ENCODE measurements at regions not wholly inside any gene's neighbourhood (a gene's known extent, or its start where the extent isn't known, plus 50 kb on each side); places are given as distances from the start of the nearest gene placed in this dataset.

DNA sequence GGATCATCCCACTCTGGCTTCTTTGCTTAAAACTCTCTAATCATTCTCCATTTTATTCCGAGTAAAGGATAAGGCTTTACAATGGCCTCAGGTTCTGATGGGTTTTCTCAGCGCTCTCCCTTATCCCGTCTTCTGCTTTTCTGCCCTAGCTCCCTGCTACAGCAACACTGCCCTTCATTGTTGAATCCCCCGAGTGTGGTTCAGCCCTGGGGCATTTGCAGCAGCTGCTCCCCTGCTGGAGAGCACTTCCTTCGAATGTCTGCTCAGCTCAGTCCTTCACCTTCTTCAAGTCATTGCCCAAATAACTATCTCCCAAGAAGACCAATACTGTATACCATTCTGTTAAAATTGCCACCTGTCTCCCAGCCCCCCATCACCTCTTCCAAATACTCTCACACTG, 111.8 kb downstream of the TBXT start:
- no peak for DNase-seq (ENCODE audit: low read depth)
- no peak overlapping the region for H3K4me3 ChIP-seq (ENCODE audit: low read depth, low read length)

DNA sequence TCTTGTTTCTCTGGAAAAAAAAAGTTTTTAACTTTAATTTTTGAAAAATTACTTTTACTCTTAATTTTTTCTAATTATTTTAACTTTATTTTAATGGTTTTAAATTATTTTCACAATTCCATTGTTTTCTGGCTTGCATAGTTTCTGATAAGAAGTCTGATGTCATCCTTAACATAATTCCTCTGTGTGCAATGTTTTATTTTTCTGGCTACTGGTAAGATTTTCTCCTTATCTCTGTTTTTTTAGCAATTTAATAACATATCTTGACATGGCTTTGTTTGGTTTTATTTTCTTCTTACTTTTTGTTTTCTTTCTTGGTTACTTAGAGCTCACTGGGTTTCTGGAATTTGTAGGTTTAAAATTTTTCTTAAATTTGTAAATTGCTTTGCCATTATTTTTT, 114.8 kb downstream of the TBXT start:
- DNase-seq (ENCODE audit: low read depth), result no peak
- H3K4me3 ChIP-seq (ENCODE audit: low read depth, low read length), result no peak overlapping the region

DNA sequence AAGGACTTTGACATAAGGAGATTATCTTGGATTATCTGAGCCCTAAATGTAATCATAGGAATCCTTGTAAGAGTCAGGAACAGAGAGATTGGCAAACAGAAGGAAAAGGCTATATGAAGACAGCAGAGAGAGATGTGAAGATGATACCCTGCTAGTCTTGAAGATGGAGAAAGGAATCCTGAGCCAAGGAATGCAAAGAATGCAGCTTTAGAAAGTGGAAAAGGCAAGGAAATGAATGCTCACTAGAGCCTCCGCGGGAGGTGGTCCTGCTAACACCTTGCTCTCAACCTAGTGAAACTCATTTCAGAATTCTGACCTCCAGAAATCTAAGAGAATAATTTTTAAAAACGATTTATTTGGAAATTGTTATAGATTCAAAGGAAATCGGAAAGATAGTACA, 117.1 kb downstream of the TBXT start:
- no peak for DNase-seq (ENCODE audit: low read depth)
- H3K4me3 ChIP-seq (ENCODE audit: low read depth, low read length), result no peak overlapping the region

DNA sequence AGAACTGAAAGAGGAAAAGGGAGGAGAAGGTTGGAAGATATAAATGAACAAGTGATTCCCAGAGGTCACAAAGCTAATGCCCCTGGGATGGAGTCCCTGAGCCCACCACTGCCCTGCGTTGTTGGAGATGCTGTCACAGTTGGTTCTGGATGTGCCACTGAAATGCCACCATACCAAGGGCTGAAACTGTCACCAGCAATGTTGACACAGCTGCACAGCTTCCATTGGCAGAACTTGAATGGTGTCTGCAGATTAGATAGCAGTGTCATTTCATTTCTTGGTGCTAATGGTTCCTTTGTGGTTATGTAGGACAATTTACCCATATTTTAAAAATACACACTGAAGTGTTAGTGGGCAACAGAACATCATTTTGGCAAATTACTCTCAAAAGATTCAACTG, 120.7 kb downstream of the TBXT start:
- DNase-seq (ENCODE audit: low read depth), result no peak
- no peak overlapping the region for H3K4me3 ChIP-seq (ENCODE audit: low read depth, low read length)

DNA sequence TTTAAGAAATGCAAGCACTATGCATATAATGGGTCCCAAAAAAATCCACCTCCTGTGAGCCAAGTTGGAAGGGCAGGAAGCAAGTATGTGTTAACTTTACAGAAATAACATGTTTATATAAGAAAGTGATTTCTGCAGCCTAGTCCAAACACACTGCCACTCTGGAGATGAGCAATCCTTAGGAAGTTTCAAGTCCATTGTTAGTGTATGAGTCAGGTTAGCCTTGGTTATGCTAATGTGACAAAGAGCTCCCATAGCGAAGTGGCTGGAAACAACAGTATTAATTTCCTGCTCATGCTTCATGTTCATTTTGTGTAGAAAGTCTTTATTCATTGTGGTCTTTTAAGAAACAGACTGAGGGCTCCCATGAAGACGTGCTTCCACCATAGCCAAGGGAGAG, 121.4 kb downstream of the TBXT start:
- H3K4me3 ChIP-seq (ENCODE audit: low read depth, low read length), result no peak overlapping the region
- peak; percentile 73 for DNase-seq (ENCODE audit: low read depth)

DNA sequence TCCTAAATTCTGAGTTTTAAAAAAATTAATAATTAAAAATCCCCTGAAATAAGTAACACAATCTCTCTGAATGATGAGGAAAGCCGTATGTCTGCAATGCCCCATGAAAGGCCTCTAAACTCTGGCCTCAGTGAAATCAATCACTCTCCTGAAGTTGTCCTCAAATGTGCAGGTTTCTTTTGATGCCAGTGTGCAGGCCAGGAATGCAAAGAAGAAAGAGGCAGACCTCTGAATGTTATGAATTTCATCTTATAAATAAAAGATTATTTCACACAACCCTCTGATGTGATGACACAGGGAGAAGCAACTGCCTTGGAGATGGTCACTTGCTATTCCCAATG, 121.8 kb downstream of the TBXT start:
- no peak overlapping the region for H3K4me3 ChIP-seq (ENCODE audit: low read depth, low read length)
- no peak for DNase-seq (ENCODE audit: low read depth)

DNA sequence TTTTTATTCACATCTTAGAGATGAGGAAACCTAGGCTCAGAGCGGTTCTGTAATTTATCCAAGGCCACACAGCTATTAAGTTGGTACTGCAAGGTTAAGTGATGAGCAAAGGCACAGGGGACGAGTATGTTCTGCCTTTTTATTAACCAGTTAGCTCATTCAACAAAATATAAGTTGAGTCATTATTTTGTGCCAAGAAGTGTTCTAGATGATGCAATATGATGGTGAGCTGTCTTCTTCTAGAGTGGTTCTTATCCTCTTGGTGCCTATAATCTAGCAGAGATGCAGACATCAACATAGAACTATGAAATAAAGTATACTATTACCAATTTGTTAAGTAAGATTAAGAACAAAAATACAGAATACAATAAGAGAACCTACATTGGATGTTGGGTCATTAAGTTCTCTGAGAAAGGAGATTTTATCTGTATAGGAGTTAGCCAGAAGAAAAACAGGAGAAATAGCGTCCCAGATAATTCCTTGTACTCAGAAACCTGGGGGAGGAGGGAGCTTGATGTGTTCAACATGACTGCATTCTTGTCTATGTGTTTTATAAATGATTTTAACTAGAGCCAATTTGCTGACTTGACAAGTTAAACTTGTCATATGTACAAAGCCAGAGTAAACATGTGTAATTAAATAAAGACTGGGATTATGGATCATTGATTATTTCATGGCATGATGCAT, 122.3 kb downstream of the TBXT start:
- H3K4me3 ChIP-seq (ENCODE audit: low read depth, low read length), result no peak overlapping the region
- DNase-seq (ENCODE audit: low read depth), result no peak

DNA sequence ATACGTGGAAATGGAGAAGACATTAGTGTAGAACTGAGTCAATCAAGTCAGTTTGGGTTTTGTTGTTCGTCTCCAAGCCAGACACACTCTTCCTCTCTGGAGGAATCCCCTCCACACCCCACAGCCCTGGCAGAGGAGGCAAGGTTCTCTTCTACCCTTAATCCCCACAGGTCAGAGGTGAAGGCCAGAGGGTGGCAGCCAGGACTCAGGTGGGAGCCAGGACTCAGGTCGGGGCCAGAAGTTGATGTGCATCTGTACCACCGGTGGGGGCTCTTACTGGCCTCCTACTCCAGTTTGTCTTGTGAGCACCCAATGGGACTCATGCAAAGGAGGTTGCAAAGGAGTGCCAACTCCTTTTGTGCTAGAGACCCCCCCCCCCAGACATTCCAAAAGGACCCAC, 126.4 kb downstream of the TBXT start:
- DNase-seq (ENCODE audit: low read depth), result no peak
- H3K4me3 ChIP-seq (ENCODE audit: low read depth, low read length), result no peak overlapping the region

DNA sequence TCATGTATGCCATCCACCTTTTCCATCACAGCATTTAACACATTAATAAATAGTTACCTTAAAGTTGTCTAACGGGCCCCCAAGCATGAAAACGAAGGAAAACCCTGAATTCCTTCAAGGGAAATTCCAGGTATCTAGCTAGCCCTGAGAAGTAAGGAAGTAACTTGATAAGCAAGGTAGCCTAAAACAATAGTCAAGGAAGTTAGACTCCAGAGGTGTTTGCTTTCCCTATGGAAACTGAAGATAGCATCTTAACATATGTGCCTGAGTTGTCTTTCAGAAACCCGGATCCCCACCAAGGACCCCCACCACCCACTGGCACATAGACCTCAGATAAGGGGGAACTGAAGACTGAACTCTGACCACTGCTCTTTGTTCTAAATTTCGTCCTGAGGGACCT, 127.4 kb downstream of the TBXT start:
- H3K4me3 ChIP-seq (ENCODE audit: low read depth, low read length), result no peak overlapping the region
- no peak for DNase-seq (ENCODE audit: low read depth)

DNA sequence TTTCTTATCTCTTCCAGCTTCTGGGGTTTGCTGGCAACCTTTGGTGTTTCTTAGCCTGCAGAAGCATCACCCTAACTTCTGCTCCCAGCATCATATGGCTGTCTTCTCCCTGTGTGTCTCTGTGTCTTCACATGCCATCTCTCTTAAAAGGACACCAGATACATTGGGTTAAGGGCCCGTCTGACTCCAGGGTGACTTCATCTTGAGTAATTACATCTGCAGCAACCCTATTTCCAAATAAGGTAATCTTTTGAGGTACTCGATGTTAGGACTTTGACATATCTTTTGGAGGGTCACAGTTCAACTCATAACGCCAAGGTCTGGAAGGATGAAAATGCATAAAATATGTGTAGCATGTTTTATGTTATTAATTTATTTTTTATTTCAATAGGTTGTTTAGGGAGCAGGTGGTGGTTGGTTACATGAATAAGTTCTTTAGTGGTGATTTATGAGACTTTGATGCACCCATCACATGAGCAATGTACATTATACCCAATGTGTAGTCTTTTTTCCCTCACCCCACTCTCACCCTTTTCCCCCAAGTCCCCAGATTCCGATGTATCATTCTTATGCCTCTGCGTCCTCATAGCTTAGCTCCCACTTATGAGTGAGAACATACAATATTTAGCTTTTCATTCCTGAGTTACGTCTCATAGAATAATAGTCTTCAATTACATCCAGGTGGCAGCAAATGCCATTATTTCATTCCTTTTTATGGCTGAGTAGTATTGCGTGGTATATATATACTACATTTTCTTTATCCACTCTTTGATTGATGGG, 131.1 kb downstream of the TBXT start:
- no peak for DNase-seq (ENCODE audit: low read depth)
- no peak overlapping the region for H3K4me3 ChIP-seq (ENCODE audit: low read depth, low read length)

DNA sequence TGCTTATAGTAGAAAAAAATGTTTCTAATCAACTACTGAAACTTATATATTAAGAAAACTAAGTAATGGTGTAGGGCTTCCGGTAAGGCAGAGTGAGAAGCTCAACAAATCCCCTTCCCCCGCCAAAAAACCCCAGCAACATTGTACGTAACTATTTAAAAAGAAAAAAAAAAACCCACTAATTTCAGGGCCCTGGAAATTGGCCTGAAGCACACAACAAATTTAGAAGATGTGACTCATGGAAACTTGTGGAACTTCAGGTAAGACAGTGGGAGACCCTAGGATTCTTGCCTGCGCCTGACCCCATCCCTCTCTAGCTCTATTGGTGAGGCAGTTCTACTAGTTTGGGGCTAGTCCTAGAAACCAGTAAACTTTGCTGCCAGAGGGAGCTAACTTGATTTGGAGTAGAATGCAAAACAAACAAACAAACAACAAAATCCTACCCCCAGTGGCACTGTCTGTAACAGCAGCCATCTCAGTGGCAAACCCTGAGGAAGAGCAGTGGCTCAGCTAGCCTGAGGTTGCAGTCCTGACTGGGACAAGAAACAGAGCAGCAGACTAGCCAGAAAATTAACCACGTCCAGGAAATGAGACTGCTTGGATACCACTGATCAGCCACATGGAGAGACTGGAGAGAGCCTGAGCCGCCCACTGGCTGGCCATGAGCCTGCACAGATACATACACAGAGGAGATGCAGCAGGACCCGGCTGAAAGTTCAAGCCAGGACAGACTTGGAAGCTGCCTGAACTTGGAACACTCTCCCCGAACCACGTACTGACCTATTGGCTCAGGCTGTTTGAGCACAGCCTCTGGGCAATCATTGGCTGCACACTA, 135.1 kb downstream of the TBXT start:
- peak; percentile 88 for DNase-seq (ENCODE audit: low read depth)
- no peak overlapping the region for H3K4me3 ChIP-seq (ENCODE audit: low read depth, low read length)

DNA sequence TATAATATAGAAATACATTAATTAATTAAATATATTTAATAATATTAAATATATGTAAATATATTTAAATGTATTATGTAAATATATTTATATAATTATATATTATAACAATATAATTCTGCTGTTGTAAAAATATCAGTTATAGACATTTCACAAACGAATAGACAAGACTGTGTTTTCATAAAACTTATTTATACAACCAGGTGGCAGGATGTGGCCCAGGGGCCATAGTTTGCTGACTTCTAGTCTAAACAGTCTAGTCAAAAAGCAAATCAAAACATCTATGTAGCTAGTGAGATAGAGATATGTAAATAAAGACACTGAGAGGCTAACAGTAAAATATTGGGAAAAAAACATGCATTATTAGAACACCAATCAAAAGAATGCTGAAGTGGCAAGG, 136.4 kb downstream of the TBXT start:
- no peak for DNase-seq (ENCODE audit: low read depth)
- no peak overlapping the region for H3K4me3 ChIP-seq (ENCODE audit: low read depth, low read length)

DNA sequence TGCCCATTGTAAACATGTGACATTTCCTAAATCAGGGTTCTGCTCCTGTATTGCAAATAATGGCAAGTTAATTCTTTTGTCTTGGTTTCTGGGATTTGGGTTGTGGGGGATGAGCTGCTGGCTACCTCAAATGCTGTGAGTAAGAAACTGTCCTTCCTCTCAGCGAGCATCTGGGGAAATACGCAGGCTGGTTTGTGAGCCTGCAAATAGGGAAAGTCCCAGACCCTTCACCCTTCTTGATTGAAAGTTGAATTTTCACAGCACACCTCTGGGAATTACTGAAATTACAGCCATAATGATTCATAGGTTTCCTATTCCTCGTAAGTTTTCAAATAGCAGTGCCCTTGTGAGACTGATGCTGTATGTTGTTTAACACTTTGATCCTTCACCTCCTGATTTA, 138.1 kb downstream of the TBXT start:
- H3K4me3 ChIP-seq (ENCODE audit: low read depth, low read length), result no peak overlapping the region
- DNase-seq (ENCODE audit: low read depth), result peak; percentile 68

DNA sequence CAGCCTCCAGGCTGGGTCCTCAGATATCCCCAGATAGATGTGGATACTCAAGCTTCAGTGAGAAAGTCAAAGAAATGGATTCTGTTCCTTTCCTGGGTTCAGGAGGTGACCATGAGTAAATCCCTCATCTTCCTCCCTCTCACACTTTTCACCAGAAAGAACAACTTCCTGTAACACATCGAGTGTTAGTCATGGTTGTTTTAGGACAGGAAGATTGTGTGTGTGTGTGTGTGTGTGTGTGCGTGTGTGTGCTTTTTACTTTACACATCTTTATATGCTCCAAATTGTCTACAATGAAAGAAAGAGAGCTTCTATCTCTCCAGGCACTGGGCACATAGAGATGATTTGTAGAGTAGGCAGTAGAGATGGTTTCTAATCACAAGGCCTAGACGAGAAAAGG, 139.9 kb downstream of the TBXT start:
- DNase-seq (ENCODE audit: low read depth), result no peak
- H3K4me3 ChIP-seq (ENCODE audit: low read depth, low read length), result no peak overlapping the region

DNA sequence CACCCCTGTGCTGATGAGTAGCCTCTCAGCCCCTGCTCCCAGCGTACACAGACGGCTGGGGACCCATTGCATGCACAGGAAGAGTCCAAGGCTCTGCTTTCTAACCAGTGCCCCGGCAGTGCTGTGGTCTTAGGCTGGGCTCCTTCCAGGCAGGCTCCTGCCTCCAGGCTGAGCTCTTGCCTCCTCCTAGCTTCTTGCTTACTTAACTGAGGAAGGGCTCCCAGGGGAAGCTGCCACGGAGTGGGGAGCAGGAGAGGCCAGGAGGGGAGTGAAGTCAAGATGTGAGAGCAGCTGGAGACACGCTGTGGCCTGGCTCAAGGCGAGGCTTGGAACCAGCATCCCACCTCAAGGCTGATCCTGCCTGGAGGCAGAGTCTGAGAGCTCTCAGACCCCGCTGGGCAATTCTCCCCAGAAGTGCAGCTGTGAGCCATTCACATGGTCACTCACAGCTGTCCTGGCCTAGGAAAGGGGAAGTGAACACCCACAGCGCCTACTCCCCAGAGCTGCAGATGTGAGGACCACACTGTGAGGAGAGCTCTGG, 141.0 kb downstream of the TBXT start:
- no peak for DNase-seq (ENCODE audit: low read depth)
- no peak overlapping the region for H3K4me3 ChIP-seq (ENCODE audit: low read depth, low read length)

DNA sequence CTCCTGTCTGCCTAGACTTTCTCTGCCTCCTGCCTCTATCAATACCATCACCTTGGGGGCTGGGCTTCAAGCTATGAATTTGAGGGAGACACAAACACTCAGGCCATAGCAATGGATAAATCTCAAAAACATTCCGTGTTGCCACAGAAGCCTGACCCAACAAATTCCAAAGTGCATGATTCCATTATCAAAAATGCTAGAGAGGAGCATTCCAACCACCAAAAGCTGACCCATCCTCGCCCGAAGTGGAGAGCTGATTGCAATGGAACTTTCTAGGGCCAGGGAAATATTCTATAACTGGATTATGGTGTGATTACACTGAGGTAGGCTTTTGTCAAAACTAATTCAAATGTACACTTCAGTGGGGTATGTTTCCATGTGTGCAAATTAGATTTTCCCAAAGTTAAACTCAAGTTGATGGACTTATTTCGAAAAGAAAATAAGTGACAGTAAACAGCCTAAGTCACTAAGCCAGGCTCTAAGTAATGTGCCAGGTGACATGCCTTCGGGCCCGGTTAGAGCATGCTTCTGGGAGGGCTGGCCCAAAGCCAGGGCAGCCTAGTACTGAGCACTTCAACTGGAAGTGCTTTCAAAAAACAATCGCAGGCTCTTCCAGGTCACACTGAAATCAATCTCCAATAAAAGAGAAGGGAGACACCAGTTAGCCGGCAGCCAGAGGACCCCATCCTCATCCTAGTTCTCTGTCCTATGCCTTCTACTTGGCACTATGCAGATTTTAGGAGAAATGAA, 142.3 kb downstream of the TBXT start:
- no peak overlapping the region for H3K4me3 ChIP-seq (ENCODE audit: low read depth, low read length)
- DNase-seq (ENCODE audit: low read depth), result peak; percentile 65

DNA sequence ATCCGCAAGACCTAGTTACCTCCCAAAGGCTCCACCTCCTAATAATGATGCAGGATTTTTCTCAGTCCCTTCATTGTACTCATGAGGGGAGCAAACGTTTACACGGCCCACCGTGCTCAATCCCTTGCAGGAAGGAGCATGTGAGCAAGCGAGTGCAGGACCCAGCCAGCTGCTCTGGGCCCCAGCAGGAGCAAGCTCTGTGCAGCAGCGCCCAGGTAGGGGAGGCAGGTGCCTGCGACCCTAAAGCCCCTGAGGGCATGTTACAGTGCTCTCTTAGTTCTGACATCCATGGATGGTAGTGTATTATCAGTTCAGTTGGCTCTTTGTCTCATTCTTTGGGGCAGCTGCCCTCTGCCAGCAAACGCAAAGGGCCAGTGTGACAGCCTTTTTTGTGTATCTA, 143.4 kb downstream of the TBXT start:
- no peak for DNase-seq (ENCODE audit: low read depth)
- no peak overlapping the region for H3K4me3 ChIP-seq (ENCODE audit: low read depth, low read length)

DNA sequence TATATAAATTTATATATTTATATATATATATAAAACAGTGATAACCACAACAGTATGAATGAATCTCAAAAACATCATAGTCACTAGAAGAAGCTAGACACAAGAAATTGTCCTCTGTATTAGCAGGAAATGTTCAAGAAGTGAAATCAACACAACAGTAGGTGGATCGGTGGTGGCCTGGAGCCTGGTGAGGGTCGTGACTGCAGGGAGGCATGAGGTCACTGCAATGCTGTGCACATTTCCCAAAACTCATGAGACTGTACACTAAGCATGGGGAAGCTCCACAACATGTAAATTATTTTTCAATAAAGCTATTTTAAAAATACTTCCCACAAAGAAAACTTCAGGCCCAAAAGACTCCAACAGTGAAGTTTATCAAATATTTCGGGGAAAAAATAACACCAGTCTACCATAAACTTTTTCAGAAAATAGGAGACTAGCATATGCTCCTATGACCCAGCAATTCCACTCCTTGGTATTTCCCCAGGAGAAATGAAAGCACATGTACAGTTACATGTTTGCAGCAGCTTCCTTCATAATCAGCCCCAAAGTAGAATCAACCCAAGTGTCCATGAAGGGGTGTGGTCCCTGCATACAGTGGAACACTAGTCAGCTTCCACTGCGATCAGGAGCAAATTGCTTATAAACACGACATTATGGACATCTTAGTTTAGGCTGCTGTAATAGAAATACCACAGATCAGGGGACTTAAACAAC, 144.2 kb downstream of the TBXT start:
- DNase-seq (ENCODE audit: low read depth), result no peak
- H3K4me3 ChIP-seq (ENCODE audit: low read depth, low read length), result no peak overlapping the region

DNA sequence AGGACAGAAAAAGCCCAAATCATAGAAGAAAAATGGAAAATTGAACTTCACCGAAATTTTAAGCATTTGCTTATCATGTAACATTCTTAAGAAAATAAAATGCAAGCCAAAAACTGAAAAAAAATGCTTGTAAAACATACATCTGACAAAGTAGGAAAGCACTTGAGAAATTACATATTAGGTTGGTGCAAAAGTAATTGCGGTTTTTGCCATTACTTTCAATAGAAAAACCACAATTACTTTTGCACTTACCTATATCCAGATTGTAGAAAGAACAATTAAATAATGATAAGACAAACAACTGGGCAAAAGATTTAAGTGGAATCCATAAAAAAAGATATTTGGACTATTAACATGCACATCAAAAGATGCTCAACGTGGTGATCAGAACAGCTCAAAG, 146.2 kb downstream of the TBXT start:
- no peak for DNase-seq (ENCODE audit: low read depth)

More for the DNA sequence above, 146.2 kb downstream of the TBXT start:
- H3K4me3 ChIP-seq (ENCODE audit: low read depth, low read length), result no peak overlapping the region

Data from skeletal muscle cell (primary cell).